ENCODE measurements at regions not wholly inside any gene's neighbourhood (a gene's known extent, or its start where the extent isn't known, plus 50 kb on each side); places are given as distances from the start of the nearest gene placed in this dataset.

DNA sequence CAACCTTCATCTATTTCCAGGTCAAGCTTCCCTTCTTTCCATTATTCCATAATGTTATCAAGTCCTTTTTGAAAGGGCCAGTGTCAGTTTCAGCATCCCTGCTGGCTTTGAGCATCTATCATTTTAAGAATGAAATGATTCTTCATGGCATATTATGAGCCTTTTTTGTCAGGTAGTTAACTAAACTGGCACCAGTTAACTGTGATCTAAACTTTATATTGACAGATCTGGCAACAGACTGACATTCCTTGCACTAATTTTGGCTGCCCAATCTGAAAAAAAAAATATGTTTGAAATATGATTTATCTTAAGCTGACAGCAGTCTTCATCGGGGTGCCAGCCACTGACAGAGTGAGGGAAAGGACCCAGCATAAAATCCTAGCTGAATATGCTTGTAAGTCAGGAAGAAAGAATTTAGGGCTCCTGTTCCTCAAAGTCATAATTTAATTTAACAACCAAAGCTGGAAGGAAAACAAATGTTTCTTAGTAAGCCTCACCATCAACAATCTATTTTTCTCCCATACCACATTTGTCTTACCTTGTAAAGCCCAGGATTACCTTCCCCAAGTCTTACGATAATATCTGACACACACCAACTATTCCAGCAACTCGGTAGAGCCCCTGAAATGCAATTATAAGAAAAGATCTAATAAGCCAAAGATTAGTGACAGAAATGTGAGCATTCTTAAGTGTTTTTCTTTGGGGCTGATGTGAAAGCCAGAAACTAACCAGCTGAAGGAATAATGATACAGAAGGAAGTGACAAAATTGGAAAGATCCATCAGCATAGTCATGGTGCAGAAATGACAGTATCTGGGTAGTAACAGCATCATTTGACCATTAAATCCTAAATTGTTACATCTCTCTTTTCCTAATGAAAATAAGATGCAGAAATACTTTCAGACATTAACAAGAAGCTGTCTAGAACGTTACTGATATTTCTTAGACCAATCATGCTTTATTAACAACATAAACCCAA, 228.1 kb downstream of the RBM43 start:
- TF ChIP-seq CTCF (IDR thresholded peaks at IDR 0.05; ENCODE audit: low read depth, low read length) (no peak), EZH2phosphoT487 (IDR thresholded peaks at IDR 0.05; ENCODE audit: low read depth) (no peak)

Data from OCI-LY3 (cell line).